ENCODE measurements at regions not wholly inside any gene's neighbourhood (a gene's known extent, or its start where the extent isn't known, plus 50 kb on each side); places are given as distances from the start of the nearest gene placed in this dataset.

GRCh38 chr1:61585714-61586113 lies 139.2 kb downstream of the TM2D1 start (continued):
- no peak for TF ChIP-seq PREB (CRISPR knock-in tag; IDR thresholded peaks at IDR 0.05; ENCODE audit: borderline replicate concordance)
- TF ChIP-seq ZNF396 (CRISPR knock-in tag; IDR thresholded peaks at IDR 0.05; ENCODE audit: borderline replicate concordance), result no peak
- no peak for TF ChIP-seq ZNF671 (CRISPR knock-in tag; IDR thresholded peaks at IDR 0.05)
- TF ChIP-seq ZNF263 (CRISPR knock-in tag; IDR thresholded peaks at IDR 0.05; ENCODE audit: low read depth), result no peak

- CTCF ChIA-PET, result interaction anchor here (1.4 to 1.6 kb wide), 2 partner anchors 36 to 58 kb away, joined by 3 to 12 read pairs; no protein-coding TSS in a partner anchor
- H3K4me1 Mint-ChIP-seq, result peaks cover 24% of the 10 kb centered on the region
- peaks cover 13% of the 10 kb centered on the region; the same call in 1 of the 2 replicates for H3K36me3 Mint-ChIP-seq
- no peak for TF ChIP-seq ZNF138 (CRISPR knock-in tag; conservative IDR thresholded peaks at IDR 0.05)
- no peak for TF ChIP-seq ARID4B (CRISPR knock-in tag; IDR thresholded peaks at IDR 0.05; ENCODE audit: borderline replicate concordance)
- TF ChIP-seq IRF1 (CRISPR knock-in tag; IDR thresholded peaks at IDR 0.05), result no peak
- no peak for TF ChIP-seq NR3C1 (CRISPR knock-in tag; conservative IDR thresholded peaks at IDR 0.05; ENCODE audit: low read depth)
- no peak for TF ChIP-seq SOX15 (CRISPR knock-in tag; IDR thresholded peaks at IDR 0.05)
- no peak for TF ChIP-seq ZNF281 (CRISPR knock-in tag; IDR thresholded peaks at IDR 0.05)
- TF ChIP-seq AFF4 (CRISPR knock-in tag; IDR thresholded peaks at IDR 0.05; ENCODE audit: borderline replicate concordance), result no peak
- TF ChIP-seq PRRX2 (CRISPR knock-in tag; IDR thresholded peaks at IDR 0.05), result no peak
- no peak for TF ChIP-seq EMX1 (CRISPR knock-in tag; IDR thresholded peaks at IDR 0.05)
- TF ChIP-seq ATF1 (CRISPR knock-in tag; IDR thresholded peaks at IDR 0.05), result no peak
- no peak for TF ChIP-seq CREM (CRISPR knock-in tag; IDR thresholded peaks at IDR 0.05)
- TF ChIP-seq JUN (CRISPR knock-in tag; IDR thresholded peaks at IDR 0.05), result no peak
- TF ChIP-seq ZNF396 (CRISPR knock-in tag; IDR thresholded peaks at IDR 0.05; ENCODE audit: borderline replicate concordance), result no peak
- POLR2A ChIA-PET, result no interaction called here
- H3K27ac Mint-ChIP-seq, result no peak overlapping the region
- ATAC-seq, result no peak
- no peak overlapping the region for H3K4me3 Mint-ChIP-seq
- no peak for DNase-seq (ENCODE audit: low spot score)
- H3K27me3 Mint-ChIP-seq (ENCODE audit: low read depth), result no peaks in the 10 kb centered on the region; the same call in 1 of the 2 replicates
- peaks cover 16% of the 10 kb centered on the region for H3K9me3 Mint-ChIP-seq
These were observed 141.2 kb downstream of the TM2D1 start for GRCh38 chr1:61583703-61584102.
